ENCODE measurements at regions not wholly inside any gene's neighbourhood (a gene's known extent, or its start where the extent isn't known, plus 50 kb on each side); places are given as distances from the start of the nearest gene placed in this dataset.

DNA sequence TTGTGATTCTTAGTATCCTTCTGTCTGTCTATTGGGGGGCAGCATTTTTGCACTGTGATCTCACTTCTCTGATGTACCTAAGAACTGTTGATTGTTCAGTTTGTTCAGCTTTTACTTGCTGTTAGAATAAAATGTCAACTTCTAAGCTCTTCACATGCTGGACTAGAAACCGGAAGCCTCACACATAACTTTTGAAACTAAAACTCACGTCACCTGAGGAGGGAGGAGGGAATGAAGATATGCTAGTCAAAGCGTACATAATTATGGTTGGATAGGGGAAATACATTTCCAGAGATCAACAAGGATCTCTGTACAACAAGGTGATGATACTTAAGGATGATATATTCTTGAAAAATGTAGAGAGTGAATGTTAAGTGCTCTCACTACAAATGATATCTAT, 609.7 kb downstream of the INHBA start:
- ATAC-seq (ENCODE audit: insufficient number of reproducible peaks, low FRiP score, low read depth): no peak
- TF ChIP-seq, protein P1, sequence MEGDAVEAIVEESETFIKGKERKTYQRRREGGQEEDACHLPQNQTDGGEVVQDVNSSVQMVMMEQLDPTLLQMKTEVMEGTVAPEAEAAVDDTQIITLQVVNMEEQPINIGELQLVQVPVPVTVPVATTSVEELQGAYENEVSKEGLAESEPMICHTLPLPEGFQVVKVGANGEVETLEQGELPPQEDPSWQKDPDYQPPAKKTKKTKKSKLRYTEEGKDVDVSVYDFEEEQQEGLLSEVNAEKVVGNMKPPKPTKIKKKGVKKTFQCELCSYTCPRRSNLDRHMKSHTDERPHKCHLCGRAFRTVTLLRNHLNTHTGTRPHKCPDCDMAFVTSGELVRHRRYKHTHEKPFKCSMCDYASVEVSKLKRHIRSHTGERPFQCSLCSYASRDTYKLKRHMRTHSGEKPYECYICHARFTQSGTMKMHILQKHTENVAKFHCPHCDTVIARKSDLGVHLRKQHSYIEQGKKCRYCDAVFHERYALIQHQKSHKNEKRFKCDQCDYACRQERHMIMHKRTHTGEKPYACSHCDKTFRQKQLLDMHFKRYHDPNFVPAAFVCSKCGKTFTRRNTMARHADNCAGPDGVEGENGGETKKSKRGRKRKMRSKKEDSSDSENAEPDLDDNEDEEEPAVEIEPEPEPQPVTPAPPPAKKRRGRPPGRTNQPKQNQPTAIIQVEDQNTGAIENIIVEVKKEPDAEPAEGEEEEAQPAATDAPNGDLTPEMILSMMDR (IDR thresholded peaks at IDR 0.05): no peak
- DNase-seq (ENCODE audit: low spot score): no peak
- no peak overlapping the region for H3K4me3 ChIP-seq
- no peaks in the 10 kb centered on the region for H3K27me3 ChIP-seq (replicated peaks; ENCODE audit: insufficient read depth)
- H3K36me3 ChIP-seq: no peaks in the 10 kb centered on the region
- no peaks in the 10 kb centered on the region for H3K4me1 ChIP-seq (ENCODE audit: control insufficient read depth in 1 of 2, low read depth in 2 of 2)
- no peaks in the 10 kb centered on the region for H3K9me3 ChIP-seq
- no peak overlapping the region for H3K27ac ChIP-seq

DNA sequence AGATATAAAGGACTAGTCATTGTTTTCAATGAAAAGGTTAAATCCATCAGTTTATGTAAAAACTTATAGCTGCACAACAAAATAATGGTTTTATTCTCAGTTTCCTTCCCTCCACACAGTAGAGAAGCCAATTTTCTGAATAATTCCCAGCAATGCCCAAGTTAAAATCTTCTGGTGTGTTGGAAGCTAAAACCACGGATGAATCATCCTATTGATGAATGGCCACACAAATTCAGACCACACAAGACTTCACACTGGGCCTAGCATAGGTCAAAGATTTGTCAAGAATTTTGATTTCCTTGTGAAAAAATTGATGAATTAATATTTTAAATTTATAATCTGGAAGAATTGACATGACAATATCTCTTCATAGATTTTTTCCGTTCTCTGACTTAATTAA, 617.6 kb downstream of the INHBA start:
- H3K4me1 ChIP-seq (ENCODE audit: control insufficient read depth in 1 of 2, low read depth in 2 of 2): no peaks in the 10 kb centered on the region
- H3K27ac ChIP-seq: no peak overlapping the region
- no peak for DNase-seq (ENCODE audit: low spot score)
- TF ChIP-seq, protein P1 (IDR thresholded peaks at IDR 0.05): no peak
- H3K27me3 ChIP-seq (replicated peaks; ENCODE audit: insufficient read depth): no peaks in the 10 kb centered on the region
- no peaks in the 10 kb centered on the region for H3K9me3 ChIP-seq
- H3K36me3 ChIP-seq: no peaks in the 10 kb centered on the region
- no peak overlapping the region for H3K4me3 ChIP-seq
- ATAC-seq (ENCODE audit: insufficient number of reproducible peaks, low FRiP score, low read depth): no peak

DNA sequence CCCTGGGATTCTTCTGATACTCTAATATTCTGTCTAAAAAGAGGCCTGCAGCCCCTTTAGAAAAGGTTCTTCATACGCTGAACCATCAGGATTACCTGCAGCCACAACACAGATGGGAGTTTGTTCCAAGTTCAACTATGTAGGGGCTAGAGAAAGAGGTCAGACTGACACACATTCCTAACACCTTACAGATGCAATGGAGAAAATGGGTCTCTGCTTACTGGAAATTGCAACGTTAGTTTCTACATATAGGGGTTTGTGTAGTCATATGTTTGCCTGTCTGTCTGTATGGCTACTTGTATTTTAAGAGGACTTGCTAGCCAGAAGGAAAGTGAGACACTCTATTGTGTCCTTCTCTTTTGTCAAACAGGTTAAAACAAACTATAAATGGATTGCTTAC, 618.5 kb downstream of the INHBA start:
- H3K27me3 ChIP-seq (replicated peaks; ENCODE audit: insufficient read depth): no peaks in the 10 kb centered on the region
- H3K9me3 ChIP-seq: no peaks in the 10 kb centered on the region
- ATAC-seq (ENCODE audit: insufficient number of reproducible peaks, low FRiP score, low read depth) (no peak), DNase-seq (ENCODE audit: low spot score) (no peak)
- TF ChIP-seq, protein P1 (IDR thresholded peaks at IDR 0.05): no peak
- no peak overlapping the region for H3K27ac ChIP-seq
- H3K4me1 ChIP-seq (ENCODE audit: control insufficient read depth in 1 of 2, low read depth in 2 of 2): no peaks in the 10 kb centered on the region
- H3K36me3 ChIP-seq: no peaks in the 10 kb centered on the region
- no peak overlapping the region for H3K4me3 ChIP-seq

DNA sequence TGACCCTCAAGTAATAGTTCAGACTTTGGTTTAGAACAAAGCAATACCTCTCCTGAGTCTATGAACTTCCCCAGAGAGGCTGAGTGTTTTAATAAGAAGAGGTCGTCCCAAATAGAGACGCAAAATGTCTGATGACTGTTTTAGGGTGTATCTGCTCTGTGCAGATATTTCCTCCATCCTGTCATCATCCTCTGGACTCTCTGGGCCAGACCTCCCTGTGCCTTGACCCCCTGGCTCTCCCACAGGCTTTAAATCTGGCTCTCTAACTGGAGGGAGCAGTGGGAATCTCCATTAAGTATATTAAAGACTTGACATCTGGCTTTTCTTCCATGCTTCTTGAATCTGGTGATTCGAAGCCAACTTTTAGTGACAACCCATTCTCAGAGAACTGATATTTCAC, 633.3 kb downstream of the INHBA start:
- ATAC-seq (ENCODE audit: insufficient number of reproducible peaks, low FRiP score, low read depth): no peak
- H3K27me3 ChIP-seq (replicated peaks; ENCODE audit: insufficient read depth): no peaks in the 10 kb centered on the region

DNA sequence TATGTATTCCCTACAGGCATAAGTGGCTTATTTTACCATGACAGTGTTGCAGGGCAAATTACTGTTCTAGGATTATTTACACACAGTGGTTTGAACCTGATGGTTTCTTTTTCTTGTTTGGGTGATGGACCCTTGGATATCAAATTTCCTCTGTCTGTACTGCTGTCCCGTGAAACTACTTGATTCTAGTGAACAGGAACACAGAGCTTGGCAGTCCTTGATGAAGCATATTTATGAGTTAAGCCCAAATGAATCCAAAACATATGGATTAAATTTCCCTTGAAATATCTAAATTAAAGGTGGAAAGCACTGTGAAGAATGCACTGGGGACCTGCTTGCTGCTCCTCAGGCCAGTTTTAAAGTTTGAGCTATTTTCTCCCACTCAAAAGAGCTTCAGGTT, 635.3 kb downstream of the INHBA start:
- no peak overlapping the region for H3K4me3 ChIP-seq
- H3K27ac ChIP-seq: no peak overlapping the region
- no peaks in the 10 kb centered on the region for H3K4me1 ChIP-seq (ENCODE audit: control insufficient read depth in 1 of 2, low read depth in 2 of 2)
- ATAC-seq (ENCODE audit: insufficient number of reproducible peaks, low FRiP score, low read depth) (no peak), DNase-seq (ENCODE audit: low spot score) (no peak)
- no peaks in the 10 kb centered on the region for H3K27me3 ChIP-seq (replicated peaks; ENCODE audit: insufficient read depth)
- H3K36me3 ChIP-seq: no peaks in the 10 kb centered on the region
- TF ChIP-seq, protein P1 (IDR thresholded peaks at IDR 0.05): no peak
- H3K9me3 ChIP-seq: no peaks in the 10 kb centered on the region

More for the DNA sequence above, 633.3 kb downstream of the INHBA start:
- no peak for DNase-seq (ENCODE audit: low spot score)
- H3K4me1 ChIP-seq (ENCODE audit: control insufficient read depth in 1 of 2, low read depth in 2 of 2): no peaks in the 10 kb centered on the region
- no peak overlapping the region for H3K27ac ChIP-seq
- TF ChIP-seq, protein P1 (IDR thresholded peaks at IDR 0.05): no peak
- no peak overlapping the region for H3K4me3 ChIP-seq
- H3K36me3 ChIP-seq: no peaks in the 10 kb centered on the region
- no peaks in the 10 kb centered on the region for H3K9me3 ChIP-seq
